GM19438 (cell line): ENCODE measurements at regions not wholly inside any gene's neighbourhood (a gene's known extent, or its start where the extent isn't known, plus 50 kb on each side); places are given as distances from the start of the nearest gene placed in this dataset.

Source experiments
- ATAC-seq: cut with Tn5 transposase; IDR thresholded peaks from one replicate; pipeline ENCODE4 v1.9.1; 2021; ENCODE audit warnings: low read depth; ENCODE audit not compliant: unreplicated experiment

GRCh38 chr3:13160619-13161018 lies 87.4 kb upstream of the IQSEC1 start:
- no peak for ATAC-seq

DNA sequence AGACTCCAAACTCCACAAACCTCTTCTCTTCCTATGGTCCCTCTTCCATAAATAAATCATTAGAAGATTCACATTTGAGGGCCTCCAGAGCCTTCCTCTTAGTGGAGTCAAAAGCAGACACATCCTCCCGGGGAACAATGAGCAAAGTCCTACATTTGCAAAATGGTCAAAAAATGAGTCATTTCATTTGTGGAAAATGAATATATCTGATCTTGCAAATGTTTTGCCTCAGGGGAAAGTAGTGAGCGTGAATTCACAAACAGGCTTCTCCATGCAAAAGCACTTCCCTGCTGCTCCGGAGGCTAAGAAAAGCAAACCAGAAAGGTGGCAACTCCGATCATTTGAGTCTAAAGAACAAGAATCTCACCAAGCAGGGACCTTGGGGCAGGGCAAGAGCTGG lies 86.7 kb upstream of the IQSEC1 start:
- no peak for ATAC-seq

- ATAC-seq, result no peak
Measured at GRCh38 chr3:13158871-13159270, 85.6 kb upstream of the IQSEC1 start.

- ATAC-seq, result no peak
Measured at GRCh38 chr3:13158408-13158807, 85.2 kb upstream of the IQSEC1 start.

- no peak for ATAC-seq
Measured at GRCh38 chr3:13157986-13158385, 84.8 kb upstream of the IQSEC1 start.

DNA sequence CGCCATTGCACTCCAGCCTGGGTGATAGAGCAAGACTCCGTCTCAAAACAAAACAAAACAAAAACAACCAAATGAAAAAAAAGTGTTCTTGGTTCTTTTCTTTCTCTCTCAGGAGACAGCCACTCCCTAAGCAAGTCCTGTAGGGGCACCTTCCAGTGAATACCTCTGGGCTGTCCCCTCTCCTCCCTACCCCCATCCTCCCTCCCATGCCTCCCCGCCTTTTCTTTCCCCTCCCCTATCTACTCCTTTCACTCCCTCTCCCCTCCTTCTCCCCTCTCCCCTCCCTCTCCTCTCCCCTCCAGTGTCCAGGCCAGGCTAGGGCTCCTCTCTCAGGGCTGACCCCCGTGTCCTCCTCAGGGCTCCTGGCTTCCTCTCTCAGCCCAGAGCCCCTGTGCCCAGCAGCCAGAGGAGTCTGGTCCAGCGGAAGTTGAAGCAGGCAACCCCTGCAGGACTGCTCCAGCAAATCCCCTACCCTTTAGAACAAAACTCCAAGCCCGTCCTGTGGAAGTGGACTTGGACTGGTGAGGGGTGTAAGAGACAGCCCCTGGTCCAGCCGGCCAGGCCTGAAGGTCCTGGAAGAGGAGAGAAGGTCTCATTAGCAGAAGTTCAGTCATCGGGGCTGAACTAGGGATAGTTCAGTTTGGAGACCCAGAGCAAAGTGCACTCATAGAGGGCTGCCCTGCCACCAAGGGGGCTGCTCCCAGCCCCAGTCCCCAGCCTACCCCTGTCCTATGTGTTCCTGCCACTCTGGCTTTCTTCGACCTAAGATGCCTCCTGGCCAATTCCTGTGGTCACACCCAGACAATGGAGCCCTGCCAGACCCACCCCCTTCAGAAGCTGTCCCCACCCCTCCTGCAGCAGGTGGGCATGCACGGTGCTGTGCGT lies 79.8 kb upstream of the IQSEC1 start:
- ATAC-seq, result no peak

- ATAC-seq, result no peak
Measured at GRCh38 chr3:13150624-13151023, 77.4 kb upstream of the IQSEC1 start.

DNA sequence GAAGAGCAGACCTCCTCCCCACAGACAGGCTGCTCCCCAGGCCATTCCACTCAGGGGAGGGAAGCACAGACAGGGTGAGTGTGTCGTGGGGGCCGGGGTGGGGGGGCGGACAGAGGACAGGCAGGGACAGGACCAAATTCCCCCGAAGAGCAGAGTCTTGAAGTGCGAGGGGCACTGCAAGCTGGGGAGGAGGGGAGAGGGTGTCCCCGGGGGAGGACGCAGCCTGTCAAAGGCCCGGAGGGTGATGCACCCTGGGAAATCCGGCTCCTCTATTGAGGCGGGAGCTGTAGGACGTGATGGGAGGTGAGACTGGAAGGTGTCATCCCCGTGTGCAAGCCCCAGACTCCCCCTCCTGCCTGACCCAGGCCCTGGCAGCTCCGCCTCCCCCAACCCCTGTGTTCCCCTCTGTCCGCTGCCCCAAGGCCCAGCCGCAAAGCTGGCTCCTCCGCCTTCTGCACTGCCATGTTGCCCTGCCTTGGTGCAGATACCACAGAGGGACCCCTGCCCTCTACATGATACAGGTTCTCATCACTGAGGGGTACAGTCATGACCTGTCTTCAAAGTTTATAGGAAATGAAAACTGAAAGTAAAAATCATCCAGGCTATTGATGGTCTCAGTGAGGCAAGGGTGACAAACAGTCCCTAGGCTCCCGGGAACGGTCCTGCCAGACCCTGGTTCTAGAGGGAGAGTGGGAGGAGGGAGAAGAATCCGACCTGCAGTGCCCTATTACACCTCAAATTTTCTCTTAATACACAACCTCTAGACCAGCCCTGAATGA lies 76.3 kb upstream of the IQSEC1 start:
- no peak for ATAC-seq

DNA sequence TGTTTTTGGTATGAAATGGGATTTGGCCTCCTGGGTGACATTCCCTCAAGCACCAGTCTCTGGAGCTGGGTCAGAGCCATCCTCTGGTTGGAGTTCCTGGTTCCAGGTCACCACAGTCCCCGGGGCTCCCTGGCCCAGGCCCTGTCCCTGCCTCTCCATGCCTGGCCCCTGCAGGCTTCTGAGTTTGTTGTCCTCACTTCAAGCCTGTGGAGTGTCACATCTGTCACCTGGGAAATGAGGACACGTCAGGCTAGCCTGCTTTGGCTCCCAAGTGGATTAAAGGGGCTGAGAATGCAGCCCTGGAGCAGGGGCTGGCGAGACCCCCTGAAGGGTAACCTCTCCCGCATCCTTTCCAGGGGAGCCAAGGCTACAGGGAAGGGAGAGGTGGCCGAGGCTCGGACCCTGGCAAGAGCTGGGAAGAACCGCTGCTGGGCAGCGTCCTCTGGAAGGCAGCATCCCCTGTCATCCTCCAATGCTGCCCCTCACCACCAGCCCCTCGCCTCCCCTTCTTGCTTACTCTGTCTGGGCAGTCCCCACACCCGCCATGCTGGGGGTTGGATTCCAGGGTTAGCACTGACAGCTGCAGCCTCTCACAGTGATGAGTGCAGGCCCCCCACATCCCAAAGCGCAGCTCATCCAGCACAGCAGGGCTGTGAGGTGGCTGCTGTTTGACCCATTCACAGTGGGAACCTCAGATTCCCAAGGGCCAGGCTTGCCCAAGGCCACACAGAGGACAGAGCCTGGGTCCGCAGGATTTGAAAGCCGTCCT lies 75.5 kb upstream of the IQSEC1 start:
- ATAC-seq, result no peak

DNA sequence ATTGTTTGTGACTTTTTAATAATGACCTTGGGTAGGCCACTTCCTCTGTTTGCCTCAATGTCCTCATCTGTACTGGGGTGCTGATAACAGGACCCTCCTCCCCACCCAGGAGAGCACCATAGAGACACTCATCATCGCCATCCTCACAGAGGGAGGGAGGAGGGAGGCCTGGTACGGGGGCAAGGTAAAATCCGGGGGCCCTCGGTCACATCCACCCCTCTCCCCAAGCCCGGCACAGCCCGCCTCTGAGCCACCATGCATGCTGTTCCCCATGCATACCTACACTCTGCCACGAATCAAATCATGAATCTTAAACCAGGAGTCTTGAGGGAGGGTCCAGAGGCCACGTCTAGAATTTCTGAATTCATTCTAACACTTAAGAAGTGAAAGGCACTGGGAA lies 74.9 kb upstream of the IQSEC1 start:
- ATAC-seq, result no peak

- no peak for ATAC-seq
Measured at GRCh38 chr3:13147344-13147743, 74.1 kb upstream of the IQSEC1 start.

DNA sequence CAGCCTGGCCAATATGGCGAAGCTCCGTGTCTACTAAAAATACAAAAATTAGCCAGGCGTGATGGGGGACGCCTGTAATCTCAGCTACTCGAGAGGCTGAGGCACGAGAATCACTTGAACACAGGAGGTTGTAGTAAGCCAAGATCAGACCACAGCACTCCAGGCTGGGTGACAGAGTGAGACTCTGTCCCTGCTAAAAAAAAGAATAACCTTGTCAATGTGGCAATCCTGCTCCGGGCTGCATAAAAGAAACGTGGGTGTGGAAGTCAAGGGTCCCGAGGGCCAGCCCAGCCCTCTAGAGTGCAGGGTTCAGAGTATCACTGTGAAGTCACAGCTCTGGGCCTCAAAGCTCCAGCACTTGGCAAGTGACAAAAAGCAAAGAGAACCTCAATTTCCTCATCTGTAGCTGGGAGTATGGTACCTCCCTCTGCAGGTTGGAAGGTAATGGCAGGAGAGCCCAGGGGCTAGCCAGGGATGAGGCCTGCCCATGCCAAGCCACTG lies 73.5 kb upstream of the IQSEC1 start:
- ATAC-seq, result no peak

- ATAC-seq, result no peak
Measured at GRCh38 chr3:13145826-13146642, 72.8 kb upstream of the IQSEC1 start.

DNA sequence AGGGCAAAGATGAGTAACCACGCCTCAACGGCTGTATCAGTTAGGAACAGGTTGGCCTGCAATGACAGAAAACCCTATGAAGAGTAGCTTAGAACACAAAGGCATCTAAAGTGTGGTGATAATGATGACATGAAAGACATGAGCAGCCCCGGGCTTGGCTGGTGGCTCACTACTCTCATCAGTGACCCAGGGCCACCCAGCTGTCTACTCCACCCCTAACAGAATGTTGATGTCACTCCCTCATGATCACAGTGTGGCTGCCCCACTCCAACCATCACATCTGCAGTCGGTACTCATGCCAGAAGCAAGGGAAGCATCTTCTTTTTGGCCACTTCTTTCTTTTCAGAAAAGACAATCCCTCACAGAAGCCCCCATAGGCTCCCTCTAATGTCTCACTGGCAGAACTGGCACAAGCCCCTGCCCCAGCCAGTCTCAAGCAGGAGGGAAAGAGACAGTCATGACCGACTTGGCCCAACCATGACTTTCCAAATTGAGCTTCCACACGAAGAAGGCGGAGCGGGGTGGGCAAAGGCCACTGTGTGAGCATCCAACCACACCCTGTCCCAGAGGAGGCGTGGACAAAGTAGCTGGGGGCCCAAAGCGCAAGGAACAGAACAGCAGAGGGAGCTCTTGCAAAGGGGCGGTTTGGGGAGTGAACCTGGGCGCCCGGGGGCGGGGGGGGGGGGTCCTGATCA lies 72.0 kb upstream of the IQSEC1 start:
- no peak for ATAC-seq

GRCh38 chr3:13144163-13145023 lies 71.2 kb upstream of the IQSEC1 start:
- no peak for ATAC-seq

GRCh38 chr3:13143381-13144004 lies 70.3 kb upstream of the IQSEC1 start:
- no peak for ATAC-seq

- ATAC-seq, result no peak
Measured at GRCh38 chr3:13142552-13143380, 69.5 kb upstream of the IQSEC1 start.
